SK-N-SH treated with all-trans-retinoic acid at 6 μM for 48 hours (cell line): ENCODE measurements at regions not wholly inside any gene's neighbourhood (a gene's known extent, or its start where the extent isn't known, plus 50 kb on each side); places are given as distances from the start of the nearest gene placed in this dataset.

Experiments used
- ATAC-seq: fragments of 200-7000 bp; cut with Tn5 transposase; 3 replicates; pipeline ENCODE4 v1.9.1; 2020; ENCODE audit warnings: mild to moderate bottlenecking, moderate library complexity
- CREB5 ChIP-seq: fragments of 250-450 bp; sonication (Bioruptor Pico); IDR thresholded peaks from 2 replicates; pipeline ENCODE4 v1.5.1; 2020; ENCODE audit warnings: low read depth, mild to moderate bottlenecking, moderate library complexity
- CSDC2 ChIP-seq: fragments of 250-450 bp; sonication (Bioruptor Pico); IDR thresholded peaks from 2 replicates; pipeline ENCODE4 v1.5.0; 2020; ENCODE audit warnings: mild to moderate bottlenecking, moderate library complexity
- ESRRG ChIP-seq: fragments of 250-450 bp; sonication (Bioruptor Pico); IDR thresholded peaks from 2 replicates; pipeline ENCODE4 v1.6.1; 2021; ENCODE audit warnings: mild to moderate bottlenecking
- GLIS3 ChIP-seq: fragments of 250-450 bp; sonication (Bioruptor Pico); IDR thresholded peaks from 2 replicates; pipeline ENCODE4 v1.5.0; 2020; ENCODE audit warnings: mild to moderate bottlenecking, moderate library complexity
- OSR1 ChIP-seq: fragments of 250-450 bp; sonication (Bioruptor Pico); IDR thresholded peaks from 2 replicates; pipeline ENCODE4 v1.8.0; 2022; ENCODE audit warnings: moderate library complexity, mild to moderate bottlenecking, inconsistent platforms
- POU6F1 ChIP-seq: fragments of 250-450 bp; sonication (Bioruptor Pico); IDR thresholded peaks from 2 replicates; pipeline ENCODE4 v1.8.0; 2021; ENCODE audit warnings: low read depth, mild to moderate bottlenecking, moderate library complexity, borderline replicate concordance
- PPARA ChIP-seq: fragments of 250-450 bp; sonication (Bioruptor Pico); IDR thresholded peaks from 2 replicates; pipeline ENCODE4 v1.5.0; 2020; ENCODE audit warnings: mild to moderate bottlenecking, borderline replicate concordance
- RARB ChIP-seq: fragments of 250-450 bp; sonication (Bioruptor Pico); IDR thresholded peaks from 2 replicates; pipeline ENCODE4 v1.8.0; 2021; ENCODE audit warnings: mild to moderate bottlenecking, moderate library complexity
- SNAI2 ChIP-seq: fragments of 250-450 bp; sonication (Bioruptor Pico); IDR thresholded peaks from 2 replicates; pipeline ENCODE4 v1.5.0; 2020; ENCODE audit warnings: mild to moderate bottlenecking, moderate library complexity
- TCF4 ChIP-seq: fragments of 250-450 bp; sonication (Bioruptor Pico); IDR thresholded peaks from 2 replicates; pipeline ENCODE4 v1.8.0; 2021; ENCODE audit warnings: mild to moderate bottlenecking, moderate library complexity, borderline replicate concordance
- TOX ChIP-seq: fragments of 250-450 bp; sonication (Bioruptor Pico); IDR thresholded peaks from 2 replicates; pipeline ENCODE4 v1.8.0; 2021; ENCODE audit warnings: mild to moderate bottlenecking, moderate library complexity, borderline replicate concordance
- TSHZ2 ChIP-seq: fragments of 250-450 bp; sonication (Bioruptor Pico); IDR thresholded peaks from 2 replicates; pipeline ENCODE4 v1.5.0; 2020; ENCODE audit warnings: mild to moderate bottlenecking, moderate library complexity
- ZFP3 ChIP-seq: fragments of 250-450 bp; sonication (Bioruptor Pico); IDR thresholded peaks from 2 replicates; pipeline ENCODE4 v1.5.0; 2020; ENCODE audit warnings: mild to moderate bottlenecking, moderate library complexity
- ZNF565 ChIP-seq: fragments of 450-650 bp; formaldehyde crosslinking; conservative IDR thresholded peaks from 2 replicates; pipeline ENCODE4 v1.5.0; 2020; ENCODE audit warnings: low read depth, mild to moderate bottlenecking, moderate library complexity
- ZNF70 ChIP-seq: fragments of 450-650 bp; formaldehyde crosslinking; IDR thresholded peaks from 2 replicates; pipeline ENCODE4 v1.5.0; 2020; ENCODE audit warnings: mild to moderate bottlenecking, moderate library complexity
- ZNF8 ChIP-seq: fragments of 450-650 bp; formaldehyde crosslinking; IDR thresholded peaks from 2 replicates; pipeline ENCODE4 v1.5.0; 2020; ENCODE audit warnings: mild to moderate bottlenecking, moderate library complexity

GRCh38 chr5:4576161-4576748 lies 563.9 kb upstream of the ADAMTS16 start:
- TF ChIP-seq CREB5 (CRISPR knock-in tag): no peak
- TF ChIP-seq ZNF8: no peak
- no peak for TF ChIP-seq RARB (CRISPR knock-in tag)
- TF ChIP-seq ZNF565: no peak
- TF ChIP-seq POU6F1 (CRISPR knock-in tag): no peak
- TF ChIP-seq TCF4: no peak
- TF ChIP-seq TSHZ2 (CRISPR knock-in tag): no peak
- no peak for TF ChIP-seq ZNF70 (CRISPR knock-in tag)
- no peak for TF ChIP-seq PPARA (CRISPR knock-in tag)
- TF ChIP-seq TOX: no peak
- TF ChIP-seq CSDC2 (CRISPR knock-in tag): no peak
- ATAC-seq: no peak

GRCh38 chr5:4576908-4577307 lies 563.2 kb upstream of the ADAMTS16 start:
- TF ChIP-seq ESRRG (CRISPR knock-in tag) (no peak), ZNF565 (no peak), CREB5 (CRISPR knock-in tag) (no peak), OSR1 (CRISPR knock-in tag) (no peak), ZFP3 (CRISPR knock-in tag) (no peak), SNAI2 (no peak), GLIS3 (CRISPR knock-in tag) (no peak)
- no peak for ATAC-seq

- TF ChIP-seq OSR1 (CRISPR knock-in tag): no peak
- TF ChIP-seq PPARA (CRISPR knock-in tag): no peak
- TF ChIP-seq ESRRG (CRISPR knock-in tag): no peak
- no peak for TF ChIP-seq CREB5 (CRISPR knock-in tag)
- no peak for TF ChIP-seq TOX
- no peak for TF ChIP-seq TCF4
- ATAC-seq: no peak
Measured at GRCh38 chr5:4579679-4580078, 560.5 kb upstream of the ADAMTS16 start.

GRCh38 chr5:4580772-4581171 lies 559.4 kb upstream of the ADAMTS16 start:
- ATAC-seq: no peak
- TF ChIP-seq TCF4: no peak
- no peak for TF ChIP-seq ZNF70 (CRISPR knock-in tag)
- TF ChIP-seq RARB (CRISPR knock-in tag): no peak
- TF ChIP-seq POU6F1 (CRISPR knock-in tag): no peak
- no peak for TF ChIP-seq ZNF565
- no peak for TF ChIP-seq GLIS3 (CRISPR knock-in tag)
